Keratinocyte (primary cell): ENCODE measurements at regions not wholly inside any gene's neighbourhood (a gene's known extent, or its start where the extent isn't known, plus 50 kb on each side); places are given as distances from the start of the nearest gene placed in this dataset.

ENCODE experiments used
- EZH2 ChIP-seq: IDR thresholded peaks from one replicate; pipeline ENCODE4 v1.6.1; 2012; ENCODE audit warnings: inconsistent platforms, mild to moderate bottlenecking, low read length, moderate library complexity
- TF ChIP-seq, protein P1 (sequence below), 3 experiments: IDR thresholded peaks in 1 of 3; conservative IDR thresholded peaks in 1 of 3; optimal IDR thresholded peaks in 1 of 3; 2 replicates in 2 of 3; 3 replicates in 1 of 3; pipeline versions ENCODE3 to v1.5.1; 2011; ENCODE audit warnings: low read length in 3 of 3, mild to moderate bottlenecking in 3 of 3, moderate library complexity in 2 of 3, control low read depth in 1 of 3, inconsistent platforms in 1 of 3; ENCODE audit not compliant: insufficient read depth in 2 of 3; ENCODE audit errors: extremely low read depth in 1 of 3

DNA sequence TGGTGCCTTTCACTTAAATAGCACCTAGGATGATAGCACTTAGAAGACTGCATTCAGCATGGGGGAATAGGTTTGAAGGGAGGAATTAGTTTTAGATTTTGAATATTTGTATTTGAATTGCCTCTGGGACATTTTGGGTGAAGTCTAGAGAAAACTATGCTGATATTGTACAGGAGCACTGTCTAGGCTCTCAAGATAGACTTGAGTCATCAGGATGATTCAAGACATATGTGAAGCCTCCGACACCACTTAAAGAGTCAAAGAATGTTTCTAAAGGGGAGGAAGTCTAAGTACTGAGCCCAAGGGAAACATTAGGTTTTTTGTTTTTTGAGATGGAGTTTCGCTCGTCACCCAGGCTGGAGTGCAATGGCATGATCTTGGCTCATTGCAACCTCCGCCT is 63.9 kb upstream of the CCDC180 start:
- no peak for TF ChIP-seq EZH2
- TF ChIP-seq, protein P1, sequence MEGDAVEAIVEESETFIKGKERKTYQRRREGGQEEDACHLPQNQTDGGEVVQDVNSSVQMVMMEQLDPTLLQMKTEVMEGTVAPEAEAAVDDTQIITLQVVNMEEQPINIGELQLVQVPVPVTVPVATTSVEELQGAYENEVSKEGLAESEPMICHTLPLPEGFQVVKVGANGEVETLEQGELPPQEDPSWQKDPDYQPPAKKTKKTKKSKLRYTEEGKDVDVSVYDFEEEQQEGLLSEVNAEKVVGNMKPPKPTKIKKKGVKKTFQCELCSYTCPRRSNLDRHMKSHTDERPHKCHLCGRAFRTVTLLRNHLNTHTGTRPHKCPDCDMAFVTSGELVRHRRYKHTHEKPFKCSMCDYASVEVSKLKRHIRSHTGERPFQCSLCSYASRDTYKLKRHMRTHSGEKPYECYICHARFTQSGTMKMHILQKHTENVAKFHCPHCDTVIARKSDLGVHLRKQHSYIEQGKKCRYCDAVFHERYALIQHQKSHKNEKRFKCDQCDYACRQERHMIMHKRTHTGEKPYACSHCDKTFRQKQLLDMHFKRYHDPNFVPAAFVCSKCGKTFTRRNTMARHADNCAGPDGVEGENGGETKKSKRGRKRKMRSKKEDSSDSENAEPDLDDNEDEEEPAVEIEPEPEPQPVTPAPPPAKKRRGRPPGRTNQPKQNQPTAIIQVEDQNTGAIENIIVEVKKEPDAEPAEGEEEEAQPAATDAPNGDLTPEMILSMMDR (optimal IDR thresholded peaks at IDR 0.05 in 1 of 3, IDR thresholded peaks at IDR 0.05 in 1 of 3, conservative IDR thresholded peaks at IDR 0.05 in 1 of 3; ENCODE audit: extremely low read depth in 1 of 3, insufficient read depth in 2 of 3, low read length in 3 of 3): no peak
